Testis (tissue), 2 donors: ENCODE measurements at regions not wholly inside any gene's neighbourhood (a gene's known extent, or its start where the extent isn't known, plus 50 kb on each side); places are given as distances from the start of the nearest gene placed in this dataset.

Experiments used
- DNase-seq: peaks from one replicate; pipeline ENCODE4 v3.0.0-alpha.2; 2019
- H3K27ac ChIP-seq, 2 donors: fragments of 200-600 bp; sonication (generic); one replicate each; pipeline ENCODE4 v1.5.1; 2019
- H3K27me3 ChIP-seq: fragments of 200-600 bp; sonication (generic); one replicate; pipeline ENCODE4 v1.5.1; 2019
- H3K36me3 ChIP-seq: fragments of 200-600 bp; sonication (generic); one replicate; pipeline ENCODE4 v1.5.1; 2017; ENCODE audit warnings: low read depth; ENCODE audit errors: missing control alignments
- H3K4me1 ChIP-seq: fragments of 200-600 bp; sonication (generic); one replicate; pipeline ENCODE4 v1.5.1; 2019
- H3K4me3 ChIP-seq, 2 donors: fragments of 200-600 bp; sonication (generic); one replicate each; pipeline ENCODE4 v1.5.1; 2017 to 2019
- H3K9me3 ChIP-seq: fragments of 200-600 bp; sonication (generic); one replicate; pipeline ENCODE4 v1.5.1; 2017
- POLR2A ChIP-seq: fragments of 450-650 bp; IDR thresholded peaks from one replicate; pipeline ENCODE4 v1.6.1; 2017; ENCODE audit warnings: antibody characterized with exemption, mild to moderate bottlenecking, moderate library complexity
- WGBS, 2 donors: methylation state at CpG; one replicate each; pipeline ENCODE4 v1.1.5; 2018; 5-methylcytosine and 5-hydroxymethylcytosine counted together
- intact Hi-C: fragments of 100-400 bp; cut with DNase I; formaldehyde crosslinking; loops from one replicate; pipeline ENCODE4 v1.15.1; 2023; ENCODE audit warnings: low total_unique reads
- TF ChIP-seq, protein P1 (sequence below), 3 experiments: fragments of 450-650 bp in 2 of 3; fragments of 200-600 bp in 1 of 3; sonication (generic) in 1 of 3; IDR thresholded peaks; one replicate each; pipeline ENCODE4 v1.5.1; 2016 to 2019; ENCODE audit warnings: antibody characterized with exemption in 3 of 3, mild to moderate bottlenecking in 2 of 3, moderate library complexity in 1 of 3

DNA sequence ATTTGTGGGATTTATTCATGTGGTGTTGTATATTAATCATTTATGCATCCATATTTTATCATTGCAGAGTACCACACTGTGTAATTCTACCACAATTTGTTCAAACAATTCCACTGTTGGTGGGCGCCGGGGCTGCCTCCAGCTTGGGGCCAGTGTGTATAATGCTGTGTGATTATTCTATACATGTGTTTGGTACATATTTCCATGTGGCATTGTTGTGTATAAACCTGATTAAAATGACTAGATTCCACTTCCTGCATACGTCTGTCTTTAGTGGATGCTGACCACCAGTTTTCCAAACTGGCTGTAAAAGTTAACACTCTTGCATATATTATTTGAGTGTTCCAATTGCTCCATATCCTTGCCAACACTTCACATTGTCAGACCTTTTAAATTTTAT, 1213.8 kb downstream of the TBC1D22A start:
- no peak for TF ChIP-seq POLR2A
- TF ChIP-seq, protein P1, sequence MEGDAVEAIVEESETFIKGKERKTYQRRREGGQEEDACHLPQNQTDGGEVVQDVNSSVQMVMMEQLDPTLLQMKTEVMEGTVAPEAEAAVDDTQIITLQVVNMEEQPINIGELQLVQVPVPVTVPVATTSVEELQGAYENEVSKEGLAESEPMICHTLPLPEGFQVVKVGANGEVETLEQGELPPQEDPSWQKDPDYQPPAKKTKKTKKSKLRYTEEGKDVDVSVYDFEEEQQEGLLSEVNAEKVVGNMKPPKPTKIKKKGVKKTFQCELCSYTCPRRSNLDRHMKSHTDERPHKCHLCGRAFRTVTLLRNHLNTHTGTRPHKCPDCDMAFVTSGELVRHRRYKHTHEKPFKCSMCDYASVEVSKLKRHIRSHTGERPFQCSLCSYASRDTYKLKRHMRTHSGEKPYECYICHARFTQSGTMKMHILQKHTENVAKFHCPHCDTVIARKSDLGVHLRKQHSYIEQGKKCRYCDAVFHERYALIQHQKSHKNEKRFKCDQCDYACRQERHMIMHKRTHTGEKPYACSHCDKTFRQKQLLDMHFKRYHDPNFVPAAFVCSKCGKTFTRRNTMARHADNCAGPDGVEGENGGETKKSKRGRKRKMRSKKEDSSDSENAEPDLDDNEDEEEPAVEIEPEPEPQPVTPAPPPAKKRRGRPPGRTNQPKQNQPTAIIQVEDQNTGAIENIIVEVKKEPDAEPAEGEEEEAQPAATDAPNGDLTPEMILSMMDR (IDR thresholded peaks at IDR 0.05) = no peak
- Histone ChIP-seq H3K4me3 (no peak overlapping the region), H3K27me3 (no peaks in the 10 kb centered on the region), H3K4me1 (no peaks in the 10 kb centered on the region), H3K36me3 (no peaks in the 10 kb centered on the region), H3K27ac (no peak overlapping the region), H3K9me3 (no peaks in the 10 kb centered on the region)
- intact Hi-C loops = no loop called here
- no peak for DNase-seq
- WGBS, 2 donors = 81 to 86% methylated on average over 3 of the region's 3 CpGs

GRCh38 chr22:47967831-47968230, 1205.4 kb downstream of the TBC1D22A start:
- WGBS, 2 donors = 79 to 88% methylated on average over 4 of the region's 4 CpGs
- no peaks in the 10 kb centered on the region for H3K27me3 ChIP-seq
- H3K9me3 ChIP-seq = no peaks in the 10 kb centered on the region
- H3K4me3 ChIP-seq = no peak overlapping the region
- H3K27ac ChIP-seq = no peak overlapping the region
- H3K36me3 ChIP-seq = no peaks in the 10 kb centered on the region
- no peaks in the 10 kb centered on the region for H3K4me1 ChIP-seq
- TF ChIP-seq, protein P1 (IDR thresholded peaks at IDR 0.05) = no peak
- TF ChIP-seq POLR2A = no peak
- DNase-seq = no peak
- intact Hi-C loops = no loop called here

- 85 to 86% methylated on average over 6 of the region's 6 CpGs for WGBS, 2 donors
- no peak for DNase-seq
- intact Hi-C loops = no loop called here
- Histone ChIP-seq H3K27me3 (no peaks in the 10 kb centered on the region), H3K27ac (no peak overlapping the region), H3K36me3 (no peaks in the 10 kb centered on the region), H3K4me1 (no peaks in the 10 kb centered on the region), H3K9me3 (no peaks in the 10 kb centered on the region), H3K4me3 (no peak overlapping the region)
- TF ChIP-seq, protein P1 (IDR thresholded peaks at IDR 0.05) = no peak
- no peak for TF ChIP-seq POLR2A
These were observed 1203.9 kb downstream of the TBC1D22A start for GRCh38 chr22:47966316-47966715.

DNA sequence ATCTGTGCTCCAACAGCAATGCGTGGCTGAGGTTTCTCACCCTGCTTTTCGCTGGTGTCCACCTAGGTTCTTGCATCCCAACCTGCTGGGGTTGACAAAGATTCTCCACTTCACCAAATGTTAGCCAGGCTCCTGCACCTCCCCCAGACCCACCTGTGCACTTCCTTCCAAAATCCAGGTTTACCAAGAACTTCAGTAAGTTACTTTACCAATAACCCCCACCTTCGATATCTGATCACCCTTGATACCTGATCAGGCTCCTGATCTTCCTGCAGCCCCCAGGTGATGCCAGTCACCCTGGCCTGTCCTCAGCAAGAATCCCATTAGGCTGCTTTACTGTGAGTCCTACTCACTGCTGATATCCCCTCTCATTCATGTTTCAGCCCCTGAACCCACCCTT, 1203.4 kb downstream of the TBC1D22A start:
- no peaks in the 10 kb centered on the region for H3K4me1 ChIP-seq
- no peak overlapping the region for H3K4me3 ChIP-seq
- 97 to 98% methylated on average over 3 of the region's 3 CpGs for WGBS, 2 donors
- intact Hi-C loops = no loop called here
- no peaks in the 10 kb centered on the region for H3K9me3 ChIP-seq
- no peak for TF ChIP-seq POLR2A
- TF ChIP-seq, protein P1 (IDR thresholded peaks at IDR 0.05) = no peak
- no peaks in the 10 kb centered on the region for H3K36me3 ChIP-seq
- no peak overlapping the region for H3K27ac ChIP-seq
- no peak for DNase-seq
- no peaks in the 10 kb centered on the region for H3K27me3 ChIP-seq

DNA sequence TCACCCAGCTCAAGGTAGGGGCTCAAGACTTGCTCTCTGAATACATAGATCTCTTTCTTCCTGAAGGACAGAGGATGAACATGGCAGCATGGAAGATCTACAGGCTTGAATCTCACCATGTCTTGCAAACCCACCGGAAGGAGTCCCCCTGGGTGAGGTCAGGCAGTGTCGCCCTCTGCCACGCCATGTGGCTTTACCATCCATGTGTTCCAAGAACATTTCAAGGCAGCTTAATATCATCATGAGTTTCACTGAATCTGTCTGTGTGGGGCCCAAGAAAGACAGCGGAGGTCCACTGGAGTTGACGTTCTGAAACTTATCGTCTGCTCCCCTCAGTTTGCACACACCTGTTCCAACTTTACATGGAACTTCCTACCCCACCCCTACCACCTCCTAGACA, 1202.6 kb downstream of the TBC1D22A start:
- H3K27ac ChIP-seq = no peak overlapping the region
- 86 to 88% methylated on average over 6 of the region's 6 CpGs for whole genome bisulfite sequencing, 2 donors
- no peaks in the 10 kb centered on the region for H3K9me3 ChIP-seq
- TF ChIP-seq, protein P1 (IDR thresholded peaks at IDR 0.05) = no peak
- no peak for TF ChIP-seq POLR2A
- H3K36me3 ChIP-seq = no peaks in the 10 kb centered on the region
- no peaks in the 10 kb centered on the region for H3K4me1 ChIP-seq
- no peak overlapping the region for H3K4me3 ChIP-seq
- no peak for DNase-seq
- intact Hi-C loops = no loop called here
- no peaks in the 10 kb centered on the region for H3K27me3 ChIP-seq
